HG03139 (cell line): ENCODE measurements at regions not wholly inside any gene's neighbourhood (a gene's known extent, or its start where the extent isn't known, plus 50 kb on each side); places are given as distances from the start of the nearest gene placed in this dataset.
"Not testable (repeated sequence)": the region's sequence is repeated elsewhere in the genome, so short reads cannot be mapped to it uniquely, and the experiment has no call there.

Experiments used
- ATAC-seq: cut with Tn5 transposase; IDR thresholded peaks from one replicate; pipeline ENCODE4 v1.9.1; 2021; ENCODE audit not compliant: unreplicated experiment

DNA sequence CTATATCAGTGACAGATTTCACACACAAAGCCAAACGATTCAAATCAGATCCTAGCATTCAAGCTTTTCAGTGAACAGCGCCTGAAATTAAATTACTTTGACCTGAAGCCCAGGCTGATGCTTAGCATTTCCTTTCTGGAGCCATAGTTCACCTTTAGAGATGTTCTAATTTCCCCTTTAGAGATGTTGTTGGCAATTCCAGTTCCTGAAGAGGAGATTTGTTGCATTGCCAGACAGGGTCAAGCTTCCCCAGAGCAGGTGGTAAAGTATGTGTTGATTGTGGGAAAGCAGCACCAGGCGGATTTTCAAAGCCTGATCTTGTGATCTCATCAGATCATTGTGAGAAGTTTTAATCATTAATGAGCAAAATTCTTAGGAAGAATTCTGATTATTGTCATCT is 609.8 kb upstream of the KLF12 start:
- no peak for ATAC-seq

DNA sequence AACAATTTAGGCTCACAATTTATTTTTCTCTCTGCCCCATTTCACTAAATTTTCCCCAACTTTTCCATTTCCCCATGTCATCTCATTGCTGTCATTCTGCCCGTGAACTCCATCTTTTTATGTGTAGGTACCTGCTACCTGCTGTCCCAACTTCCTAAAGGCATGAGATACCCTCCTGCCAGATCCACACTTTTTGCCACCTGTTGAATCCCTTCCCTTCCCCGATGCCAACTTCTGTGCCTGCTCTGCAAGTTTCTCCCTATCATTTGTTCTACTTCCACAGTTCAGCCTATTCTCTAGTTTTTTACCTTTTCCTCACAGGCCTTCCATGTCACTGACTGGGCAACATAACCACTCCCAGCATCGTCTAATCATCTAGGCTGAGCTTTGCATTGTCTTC is 607.5 kb upstream of the KLF12 start:
- no peak for ATAC-seq

DNA sequence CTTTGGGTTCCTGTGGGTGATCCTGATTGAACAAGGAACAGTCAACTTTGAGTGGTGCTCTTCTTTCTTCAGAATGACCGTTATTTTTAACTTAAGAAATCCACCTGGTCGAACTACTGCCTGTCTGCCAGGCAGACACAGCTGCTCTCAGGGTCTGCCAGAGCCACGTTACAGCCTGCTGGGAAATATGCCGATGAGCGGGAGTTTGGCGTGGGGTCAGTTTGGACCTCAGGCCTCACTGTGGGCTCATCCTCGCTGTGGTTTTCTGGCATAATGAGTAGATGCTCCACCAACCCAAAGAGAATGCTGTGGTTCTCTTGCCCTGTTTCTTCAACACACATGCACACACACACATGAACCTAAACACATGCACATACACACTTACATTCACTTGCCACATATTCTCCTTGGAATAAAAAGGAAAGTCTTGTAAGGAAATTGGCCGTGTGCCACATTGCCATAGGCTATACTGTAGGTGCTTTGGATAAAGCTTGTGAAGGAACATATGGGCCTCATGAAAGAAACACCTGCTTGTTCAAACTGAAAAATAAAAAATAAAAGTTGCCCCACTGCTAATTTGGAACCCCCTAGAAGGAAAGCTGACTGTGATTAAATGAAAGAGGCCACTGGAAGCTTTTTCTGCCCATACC is 598.7 kb upstream of the KLF12 start:
- no peak for ATAC-seq

DNA sequence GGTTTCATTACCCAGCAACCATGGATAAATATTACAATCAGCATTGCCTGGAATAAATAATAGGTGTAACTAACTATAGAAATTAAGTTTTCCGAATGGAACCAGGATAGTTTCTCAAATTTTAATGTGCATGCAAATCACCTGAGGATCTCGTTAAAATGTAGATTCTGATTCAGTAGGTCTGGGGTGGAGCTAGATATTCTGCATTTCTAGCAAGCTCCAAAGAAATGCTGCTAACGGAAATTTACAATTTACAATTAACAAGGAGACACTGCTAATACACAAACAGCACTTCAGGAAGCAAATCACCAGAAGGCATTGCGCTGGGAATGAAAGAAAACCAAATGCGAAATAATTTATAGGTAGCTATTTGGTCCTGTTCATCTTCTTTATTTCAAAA is 597.5 kb upstream of the KLF12 start:
- no peak for ATAC-seq

DNA sequence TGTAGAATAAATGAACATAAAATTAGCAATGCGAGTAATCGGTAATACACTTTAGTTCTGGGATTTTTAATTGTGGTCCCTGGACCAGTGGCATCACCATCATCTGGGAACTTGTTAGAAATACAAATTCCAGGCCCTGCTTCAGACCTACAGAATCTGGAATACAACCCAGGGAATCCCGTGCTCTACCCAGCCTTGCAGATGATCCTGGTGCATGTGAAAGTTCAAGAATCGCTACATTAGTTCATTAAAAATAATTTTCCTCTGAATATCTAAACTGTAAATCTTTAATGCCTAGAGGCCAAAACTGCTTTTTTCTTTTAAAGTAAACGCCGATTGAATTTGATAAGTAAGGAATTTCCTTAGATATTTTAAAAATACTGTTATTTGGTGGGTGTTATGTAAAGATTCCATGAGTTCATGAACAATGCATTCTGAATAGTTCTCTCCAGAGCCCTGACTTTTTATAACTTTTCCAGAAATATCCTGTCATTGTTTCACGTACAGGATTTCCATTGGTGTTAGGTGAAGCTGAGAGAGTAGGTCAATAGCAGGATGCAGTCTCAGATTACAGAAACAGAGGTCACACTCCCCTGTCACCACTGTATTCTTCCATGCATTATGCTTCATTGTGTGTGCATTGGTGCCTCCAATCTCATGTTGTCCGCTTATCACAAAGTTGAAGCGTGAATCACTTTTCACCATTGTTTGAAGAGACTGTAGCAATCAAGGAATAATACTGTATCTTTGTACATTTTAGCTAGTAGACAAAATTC is 596.5 kb upstream of the KLF12 start:
- no peak for ATAC-seq

DNA sequence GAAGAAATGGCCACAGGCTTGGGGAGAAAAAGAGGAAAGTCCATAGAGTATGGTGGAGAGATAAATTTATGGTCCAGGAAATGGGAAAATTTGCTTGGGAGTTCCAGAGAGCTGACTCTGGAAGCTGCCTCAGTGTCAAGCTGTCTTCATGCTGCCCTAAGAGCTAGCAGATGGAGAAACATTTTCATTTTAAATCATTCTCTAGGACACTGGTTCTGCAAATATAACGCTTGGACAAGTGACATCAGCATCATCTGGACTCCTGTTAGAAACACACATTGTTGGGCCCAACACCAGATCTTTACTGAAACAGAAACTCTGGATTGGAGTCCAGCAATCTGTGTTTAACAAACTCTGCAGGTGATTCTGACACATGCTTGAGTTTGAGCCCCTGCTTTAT is 592.0 kb upstream of the KLF12 start:
- ATAC-seq = no peak

DNA sequence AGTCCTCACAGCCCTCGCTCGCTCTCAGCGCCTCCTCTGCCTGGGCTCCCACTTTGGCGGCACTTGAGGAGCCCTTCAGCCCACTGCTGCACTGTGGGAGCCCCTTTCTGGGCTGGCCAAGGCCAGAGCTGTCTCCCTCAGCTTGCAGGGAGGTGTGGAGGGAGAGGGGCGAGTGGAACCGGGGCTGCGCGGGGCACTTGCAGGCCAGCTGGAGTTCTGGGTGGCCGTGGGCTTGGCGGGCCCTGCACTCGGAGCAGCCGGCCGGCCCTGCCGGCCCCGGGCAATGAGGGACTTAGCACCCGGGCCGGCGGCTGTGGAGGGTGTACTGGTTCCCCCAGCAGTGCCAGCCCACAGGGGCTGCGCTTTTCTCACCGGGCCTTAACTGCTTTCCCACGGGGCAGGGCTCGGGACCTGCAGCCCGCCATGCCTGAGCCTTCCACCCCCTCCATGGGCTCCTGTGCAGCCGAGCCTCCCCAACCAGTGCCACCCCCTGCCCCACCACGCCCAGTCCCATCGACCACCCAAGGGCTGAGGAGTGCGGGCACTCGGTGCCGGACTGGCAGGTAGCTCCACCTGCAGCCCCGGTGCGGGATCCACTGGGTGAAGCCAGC is 584.1 kb upstream of the KLF12 start:
- not testable (repeated sequence) for ATAC-seq

DNA sequence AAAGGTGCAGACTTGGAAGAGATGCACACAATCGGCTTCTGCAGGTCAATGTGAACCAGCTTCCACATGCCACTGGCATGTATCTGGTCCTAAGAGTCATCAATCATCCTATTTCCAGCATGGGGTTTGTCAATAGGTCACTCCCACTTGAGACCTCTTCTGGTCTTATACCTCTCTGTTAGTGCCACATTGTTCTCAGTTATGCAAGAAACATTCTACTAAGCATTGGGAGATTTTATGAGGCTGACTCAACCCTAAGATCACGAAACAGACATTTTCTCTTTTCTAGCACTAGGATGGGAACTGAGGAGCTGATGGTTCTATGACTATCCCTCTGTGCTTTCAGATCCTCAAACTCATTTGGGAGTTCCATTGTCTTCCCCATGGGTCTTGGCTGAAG is 581.5 kb upstream of the KLF12 start:
- ATAC-seq = no peak

DNA sequence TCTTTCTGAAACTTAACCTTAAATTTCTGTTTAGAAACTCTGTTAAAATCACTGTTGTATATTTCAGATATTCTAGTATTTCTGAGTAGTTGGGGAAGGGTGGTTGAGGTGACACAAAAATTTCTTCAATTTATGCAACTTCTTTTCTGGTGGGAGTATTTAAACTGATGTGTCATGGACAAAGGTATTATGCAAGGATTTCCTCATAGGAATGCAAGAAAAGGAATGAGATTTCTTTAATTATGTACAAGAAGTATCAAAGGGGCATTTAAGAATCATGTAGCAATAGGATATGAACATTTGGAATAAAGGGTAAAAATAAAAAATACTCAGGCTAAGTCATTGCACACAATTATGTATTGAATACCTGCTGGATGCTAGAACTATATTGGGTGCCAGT is 575.8 kb upstream of the KLF12 start:
- ATAC-seq = no peak

DNA sequence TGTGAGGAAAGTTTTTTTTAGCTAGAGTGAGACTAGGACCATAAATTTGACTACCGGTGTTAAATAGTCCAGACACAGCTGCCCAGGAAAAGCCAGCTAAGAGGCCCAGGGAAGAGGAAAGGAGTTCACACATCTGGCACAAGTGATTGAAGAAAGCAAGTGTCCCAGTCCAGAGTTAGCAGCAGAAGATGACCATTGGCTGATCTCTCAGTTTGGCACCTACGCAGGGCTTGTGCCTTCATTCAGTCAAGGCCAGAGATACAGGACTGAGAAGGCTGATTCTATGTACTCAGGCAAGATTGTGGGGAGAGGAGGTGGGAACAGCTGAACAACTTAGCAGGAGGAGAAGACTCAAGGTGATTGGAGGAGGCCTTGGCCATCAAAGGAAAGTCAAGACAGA is 575.0 kb upstream of the KLF12 start:
- ATAC-seq = no peak

DNA sequence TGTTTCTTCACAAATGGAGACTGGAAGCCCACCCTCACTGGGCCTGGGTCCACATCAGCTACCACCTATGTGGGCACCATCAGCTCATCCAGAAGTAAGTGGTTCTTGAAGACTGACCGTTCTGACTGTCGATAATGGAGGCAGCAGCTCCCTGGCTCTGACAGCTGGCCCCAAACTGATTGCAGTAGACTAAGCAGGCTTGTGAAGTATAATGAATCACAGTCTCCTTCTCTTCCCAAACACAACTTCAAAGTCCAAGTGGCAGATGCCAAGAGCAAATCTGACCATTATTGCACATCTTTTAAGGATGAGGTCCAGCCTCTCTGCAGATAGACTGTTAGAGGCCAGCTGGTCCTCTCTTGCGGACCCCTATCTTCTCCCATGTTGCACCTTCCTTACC is 574.4 kb upstream of the KLF12 start:
- no peak for ATAC-seq

DNA sequence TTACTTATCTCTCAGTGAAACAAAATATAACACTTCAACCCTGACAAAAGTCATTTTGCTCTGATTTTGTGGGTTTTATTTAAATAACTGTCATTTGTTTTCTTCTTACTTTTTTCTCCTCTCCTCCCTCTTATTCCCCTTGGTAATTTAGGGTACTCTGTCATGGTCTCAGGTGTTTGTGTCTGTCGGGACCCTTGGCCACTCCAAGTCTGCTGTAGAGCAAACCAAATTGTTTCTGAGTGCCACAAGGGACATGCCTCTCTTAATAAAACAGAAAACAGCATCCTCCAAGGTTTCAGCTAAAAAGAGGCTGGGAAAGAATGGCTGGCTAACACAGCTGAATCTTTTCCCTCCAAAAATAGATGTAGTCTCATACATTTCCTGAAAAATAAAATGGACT is 573.1 kb upstream of the KLF12 start:
- ATAC-seq = no peak

DNA sequence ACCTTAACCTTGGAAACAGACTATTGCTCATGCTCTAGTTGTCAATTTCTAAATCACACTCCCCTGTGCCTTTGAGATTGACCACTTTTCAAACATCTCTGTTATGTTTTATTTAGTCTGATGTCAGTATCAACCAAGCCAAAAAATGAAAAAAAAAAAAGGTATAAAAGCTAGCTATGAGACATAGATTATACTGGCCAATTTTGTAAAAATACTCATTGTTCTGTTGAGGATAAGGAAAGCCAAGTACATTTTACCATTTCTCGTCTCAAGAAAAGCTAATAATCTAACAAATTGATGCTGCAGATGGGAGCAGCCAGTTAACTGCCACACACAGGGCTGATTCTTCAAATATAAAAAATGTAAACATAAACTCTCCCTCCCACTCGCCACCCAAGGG is 572.6 kb upstream of the KLF12 start:
- ATAC-seq = no peak

DNA sequence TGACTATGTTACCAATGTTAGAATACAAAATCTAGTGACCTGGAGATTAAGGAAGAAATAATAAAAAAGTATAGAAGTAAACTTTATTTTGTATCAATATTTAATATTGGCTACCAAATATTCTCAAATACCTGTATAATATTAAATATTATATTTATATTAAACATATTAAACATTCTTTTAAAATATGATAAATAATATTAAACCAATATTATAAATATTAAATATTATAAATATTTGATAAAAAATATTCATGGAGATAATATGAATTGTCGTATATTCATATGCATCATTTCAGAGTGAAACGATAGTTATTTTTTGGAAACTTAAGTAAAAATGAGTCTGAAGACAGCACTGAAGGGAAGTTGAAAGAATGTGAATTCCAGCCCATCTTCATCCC is 571.2 kb upstream of the KLF12 start:
- no peak for ATAC-seq

DNA sequence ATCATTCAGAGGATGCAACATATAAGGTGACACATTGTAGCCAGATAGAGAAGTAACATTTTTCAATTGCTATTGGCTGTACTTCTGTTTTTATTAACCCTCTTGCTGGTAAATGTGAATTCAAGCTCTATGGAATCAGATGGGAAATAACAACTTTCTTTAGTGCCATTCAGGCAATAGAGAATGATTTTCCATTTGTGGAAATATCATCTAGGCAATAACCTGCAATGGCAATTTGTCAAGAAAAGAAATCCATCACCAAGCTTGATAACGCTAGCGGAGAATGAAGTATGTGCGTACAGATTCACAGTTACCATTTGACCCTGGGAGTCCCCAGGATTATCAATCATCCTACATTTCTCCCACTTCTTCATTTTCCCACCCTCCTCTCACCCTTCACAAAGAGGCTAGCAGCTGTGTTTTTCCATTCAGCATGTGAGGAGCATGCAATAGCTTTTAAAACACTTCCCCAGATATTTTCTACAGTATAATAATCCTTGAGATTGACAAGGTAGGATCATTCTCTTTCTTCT is 569.7 kb upstream of the KLF12 start:
- no peak for ATAC-seq

DNA sequence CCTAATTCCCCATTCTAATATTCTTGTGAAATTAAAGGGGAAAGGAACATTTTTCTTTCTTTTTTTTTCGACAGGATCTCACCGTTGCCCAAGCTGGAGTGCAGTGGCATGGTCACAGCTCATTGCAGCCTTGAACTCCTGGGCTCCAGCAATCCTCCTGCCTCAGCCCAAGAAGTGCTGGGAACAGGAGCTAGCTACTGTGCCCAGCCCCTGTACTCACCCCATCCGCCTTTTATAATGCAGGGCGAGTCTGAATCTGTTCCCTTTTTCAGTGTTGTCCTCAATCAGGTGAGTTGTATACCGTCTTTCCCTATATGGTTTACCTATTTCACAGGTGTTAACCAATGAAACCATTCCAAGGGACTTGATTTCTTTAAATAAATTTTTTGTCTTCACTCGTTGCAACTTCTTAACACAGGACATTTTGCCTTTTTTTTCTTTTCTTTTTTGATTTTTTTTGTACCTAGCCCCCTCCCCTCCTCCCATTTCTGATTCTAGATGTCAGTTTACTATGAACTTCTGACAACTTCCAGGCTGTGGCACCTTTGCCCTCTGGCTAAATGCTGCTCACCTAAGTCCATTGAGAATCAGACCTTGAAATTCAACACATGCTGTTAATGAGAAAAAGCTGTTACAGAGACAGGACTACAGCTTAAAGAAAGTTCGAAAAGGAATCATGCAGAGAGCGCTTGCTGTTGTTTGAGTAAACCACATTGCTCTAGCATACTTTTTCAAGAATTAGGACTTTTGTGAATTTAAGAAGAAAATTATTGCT is 562.1 kb upstream of the KLF12 start:
- ATAC-seq = no peak

DNA sequence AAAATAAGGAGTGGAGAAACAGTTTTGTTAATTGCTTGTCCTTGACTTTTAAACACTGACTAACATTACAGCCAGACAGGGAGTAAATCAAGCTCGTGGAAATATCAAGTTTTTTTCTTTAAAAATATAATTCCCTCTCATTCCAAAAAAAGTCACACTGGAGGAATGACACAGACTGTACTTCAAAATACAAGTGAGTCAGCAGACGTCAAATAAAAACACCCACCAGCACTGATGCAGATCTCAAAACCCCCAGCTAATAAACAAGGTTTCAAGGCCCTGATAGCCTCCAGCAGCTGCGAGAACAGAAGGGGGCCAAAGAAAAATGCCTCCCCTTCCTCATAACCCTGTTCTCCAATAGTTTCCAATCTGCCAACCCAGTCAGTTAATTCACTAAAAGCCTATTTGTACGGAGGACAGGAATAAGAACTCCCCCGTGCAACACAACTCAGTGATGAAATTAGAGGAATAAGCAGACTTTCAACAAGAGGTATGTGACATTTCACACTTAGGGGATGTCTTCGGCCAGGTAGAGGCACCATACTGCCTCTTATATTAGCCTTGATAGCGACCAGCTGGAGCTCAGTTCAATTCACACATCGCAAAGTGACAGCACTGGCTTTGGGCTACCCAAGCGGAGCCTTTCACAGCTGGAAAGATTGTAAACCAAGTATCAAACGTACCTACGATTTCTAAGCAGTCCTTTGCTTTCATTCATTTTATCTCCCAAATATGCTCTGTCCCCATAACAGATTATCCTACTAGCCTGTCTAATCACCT is 561.0 kb upstream of the KLF12 start:
- no peak for ATAC-seq

DNA sequence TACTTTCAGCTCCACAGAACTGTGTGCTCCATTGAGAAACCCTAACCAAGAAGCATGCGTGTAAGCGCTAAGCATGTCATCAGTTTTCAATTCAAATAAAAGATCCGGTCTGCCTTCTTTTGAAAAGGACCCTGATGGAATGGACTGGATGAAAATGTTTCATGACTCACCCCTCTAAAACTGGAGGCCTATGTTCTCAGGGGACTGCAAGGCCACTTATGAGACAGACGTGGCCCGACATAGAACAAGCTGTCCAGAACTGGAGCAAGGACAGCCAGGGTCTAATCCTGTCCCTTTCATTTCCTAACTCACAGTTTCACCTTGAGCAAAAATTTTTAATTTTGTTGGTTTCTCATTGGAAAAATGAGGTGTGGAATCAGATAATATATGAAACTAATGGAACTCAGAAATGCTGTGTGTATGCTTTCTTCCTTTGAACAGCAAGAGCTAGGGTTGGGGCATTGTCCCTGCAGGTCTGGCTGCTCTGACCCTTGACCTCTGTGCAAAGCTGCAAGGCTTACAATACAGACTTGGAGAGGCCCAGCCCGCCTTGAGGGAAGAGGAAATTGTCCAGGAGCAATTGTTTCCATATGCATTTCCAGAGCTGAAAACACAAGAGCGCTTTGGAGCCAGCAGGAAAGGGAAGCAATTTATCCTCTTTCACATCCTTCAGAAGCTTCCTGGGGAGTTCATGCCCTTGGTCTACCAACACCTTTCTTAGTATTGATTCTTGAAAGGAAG is 553.4 kb upstream of the KLF12 start:
- ATAC-seq = no peak

DNA sequence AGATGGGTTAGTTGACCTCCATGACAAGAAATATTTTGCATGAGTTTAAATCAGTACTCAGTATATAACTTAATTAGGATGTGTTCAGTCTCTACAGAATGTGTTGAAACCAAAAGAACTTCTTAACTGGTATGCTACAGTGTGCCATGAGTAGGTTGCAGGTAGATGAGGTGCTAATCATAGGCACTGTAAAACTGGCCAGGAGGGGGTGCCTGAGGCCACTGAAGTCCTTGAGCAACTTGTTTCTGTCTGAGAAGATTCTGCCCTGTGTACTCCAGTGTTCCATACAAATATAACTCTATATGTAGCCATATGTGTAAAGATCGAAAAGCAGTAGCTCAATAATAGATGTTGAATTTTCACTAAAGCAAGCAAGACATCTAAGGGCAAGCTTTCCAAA is 549.2 kb upstream of the KLF12 start:
- no peak for ATAC-seq

DNA sequence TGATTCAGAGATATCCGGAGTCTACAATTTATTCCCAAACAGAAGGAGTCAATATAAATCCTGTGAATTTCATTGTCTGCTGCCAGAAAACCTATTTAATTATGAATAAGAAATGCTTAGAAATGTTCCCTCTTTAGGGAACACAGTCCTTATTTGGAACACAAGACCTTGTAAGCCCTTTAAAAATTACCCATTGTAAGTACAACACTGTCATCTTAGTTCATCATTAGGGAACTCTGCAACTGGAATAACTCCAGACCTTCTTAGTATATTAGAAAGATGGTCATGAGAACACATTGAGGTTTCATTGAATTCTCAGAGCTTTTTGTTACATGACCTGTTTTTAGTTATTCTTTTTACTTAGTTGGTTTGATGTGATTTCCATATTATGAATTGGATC is 548.5 kb upstream of the KLF12 start:
- ATAC-seq = no peak
